Omental fat pad (tissue), 3 donors: ENCODE measurements at regions not wholly inside any gene's neighbourhood (a gene's known extent, or its start where the extent isn't known, plus 50 kb on each side); places are given as distances from the start of the nearest gene placed in this dataset.

Experiments used
- ATAC-seq: fragments of 150-250 bp; one replicate; pipeline ENCODE4 v1.9.1; 2016; ENCODE audit warnings: mild to moderate bottlenecking, moderate library complexity; ENCODE audit not compliant: low FRiP score
- DNase-seq: peaks from one replicate; pipeline ENCODE4 v3.0.0-alpha.2; 2019; ENCODE audit warnings: low spot score
- CTCF ChIP-seq, 3 donors: fragments of 450-650 bp; IDR thresholded peaks; one replicate each; pipeline ENCODE4 v1.5.1; 2016 to 2017; ENCODE audit warnings: antibody characterized with exemption in 3 of 3, mild to moderate bottlenecking in 3 of 3, moderate library complexity in 2 of 3

DNA sequence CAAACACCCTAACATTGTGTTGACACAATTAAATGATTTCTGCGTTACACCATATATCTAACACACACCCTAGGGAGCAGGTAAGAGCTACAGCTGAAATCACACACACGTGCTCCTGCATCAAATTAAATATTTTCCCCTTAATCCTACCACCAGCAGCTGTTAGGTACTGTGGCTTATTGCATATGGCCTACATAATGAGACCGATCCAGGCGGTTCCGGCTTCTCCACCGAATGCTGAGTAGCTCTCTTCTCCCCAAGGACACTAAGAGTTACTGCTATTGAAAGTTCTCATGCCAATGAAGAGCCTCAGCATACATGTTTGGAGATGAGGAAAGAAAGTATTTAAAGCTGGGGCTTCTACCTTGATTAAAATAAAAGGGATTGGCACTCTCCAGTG is 472.2 kb upstream of the STXBP6 start:
- TF ChIP-seq CTCF (IDR thresholded peaks at IDR 0.05), result no peak
- ATAC-seq (no peak), DNase-seq (no peak)

DNA sequence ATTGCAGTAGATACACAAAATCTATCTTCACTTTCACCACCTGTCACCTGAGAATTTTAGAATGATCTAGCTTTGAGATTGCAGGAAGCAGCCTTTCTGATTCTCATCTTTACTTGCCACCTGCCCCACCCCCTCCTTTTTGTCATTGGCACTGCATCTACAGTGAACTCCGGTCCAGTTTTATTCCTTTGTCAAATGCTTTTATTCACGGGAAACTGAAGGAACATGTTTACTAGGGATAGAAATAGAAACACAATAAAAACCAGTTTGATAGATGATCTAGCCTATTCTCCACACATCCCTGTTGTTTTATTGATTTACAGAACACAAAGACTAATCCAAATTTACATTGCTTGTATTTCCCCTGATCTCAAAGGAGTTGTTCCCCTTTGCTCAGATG is 471.7 kb upstream of the STXBP6 start:
- TF ChIP-seq CTCF (IDR thresholded peaks at IDR 0.05), result no peak
- no peak for ATAC-seq
- no peak for DNase-seq

- TF ChIP-seq CTCF (IDR thresholded peaks at IDR 0.05), result no peak
- ATAC-seq (no peak), DNase-seq (no peak)
Observed at GRCh38 chr14:25520821-25521220, 470.9 kb upstream of the STXBP6 start.

DNA sequence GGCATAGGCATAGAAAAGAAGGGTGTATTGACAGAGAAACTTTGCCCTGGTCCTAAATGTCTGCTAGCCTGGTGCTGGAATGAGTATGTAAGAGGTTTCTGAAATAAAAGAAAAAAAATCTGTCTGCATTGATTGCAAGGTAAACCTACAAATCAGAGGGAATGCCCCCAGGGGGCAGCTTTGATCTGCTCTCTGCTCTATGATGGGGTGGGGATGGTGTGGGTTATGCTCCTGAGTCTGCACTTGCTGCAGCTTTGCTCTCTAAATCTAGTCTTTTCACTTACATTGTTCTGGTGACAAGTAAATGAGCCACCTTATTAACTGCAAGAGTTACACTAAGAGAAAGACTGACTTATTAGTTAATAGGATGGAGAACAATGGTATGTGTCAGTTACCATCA is 468.4 kb upstream of the STXBP6 start:
- ATAC-seq (no peak), DNase-seq (no peak)
- TF ChIP-seq CTCF (IDR thresholded peaks at IDR 0.05), result no peak

DNA sequence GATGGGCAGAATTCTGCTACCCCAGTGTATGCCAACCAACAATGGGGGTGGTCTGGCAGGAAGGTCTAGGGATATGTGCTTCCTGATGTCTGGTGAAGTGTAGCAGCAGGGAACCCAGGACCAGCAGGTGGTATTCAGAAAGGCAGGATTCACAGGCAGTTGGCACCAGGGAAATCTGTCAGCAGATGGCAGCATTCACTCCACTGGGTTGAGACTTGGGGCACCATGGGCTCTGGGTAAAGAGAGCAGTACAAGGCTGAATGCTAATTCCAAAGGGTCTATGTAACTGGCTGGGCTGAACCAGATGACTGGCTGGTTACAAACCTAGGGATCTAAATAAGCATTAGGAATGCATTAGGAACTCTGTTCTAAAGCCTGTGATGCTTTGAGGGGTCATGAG is 466.9 kb upstream of the STXBP6 start:
- ATAC-seq, result no peak
- TF ChIP-seq CTCF (IDR thresholded peaks at IDR 0.05), result no peak
- DNase-seq, result no peak

GRCh38 chr14:25508845-25509244 is 458.9 kb upstream of the STXBP6 start:
- ATAC-seq (no peak), DNase-seq (no peak)
- no peak for TF ChIP-seq CTCF (IDR thresholded peaks at IDR 0.05)

GRCh38 chr14:25501749-25502148 is 451.8 kb upstream of the STXBP6 start:
- ATAC-seq (no peak), DNase-seq (no peak)
- no peak for TF ChIP-seq CTCF (IDR thresholded peaks at IDR 0.05)
